HG03442 (cell line): ENCODE measurements at regions not wholly inside any gene's neighbourhood (a gene's known extent, or its start where the extent isn't known, plus 50 kb on each side); places are given as distances from the start of the nearest gene placed in this dataset.

ENCODE experiments used
- ATAC-seq: cut with Tn5 transposase; IDR thresholded peaks from one replicate; pipeline ENCODE4 v1.9.1; 2021; ENCODE audit warnings: mild to moderate bottlenecking, moderate library complexity; ENCODE audit not compliant: unreplicated experiment

GRCh38 chr7:25994433-25994994 is 157.5 kb upstream of the NFE2L3 start:
- no peak for ATAC-seq

- no peak for ATAC-seq
These were observed 156.8 kb upstream of the NFE2L3 start for GRCh38 chr7:25995216-25995615.

- no peak for ATAC-seq
These were observed 156.0 kb upstream of the NFE2L3 start for GRCh38 chr7:25996006-25996408.

GRCh38 chr7:25998499-25998898 is 153.5 kb upstream of the NFE2L3 start:
- ATAC-seq: no peak

- ATAC-seq: no peak
These were observed 151.2 kb upstream of the NFE2L3 start for GRCh38 chr7:26000841-26001240.

- no peak for ATAC-seq
These were observed 150.2 kb upstream of the NFE2L3 start for GRCh38 chr7:26001662-26002244.

GRCh38 chr7:26005683-26006410 is 146.2 kb upstream of the NFE2L3 start:
- ATAC-seq: no peak

- no peak for ATAC-seq
These were observed 145.6 kb upstream of the NFE2L3 start for GRCh38 chr7:26006426-26006825.

- ATAC-seq: no peak
These were observed 144.5 kb upstream of the NFE2L3 start for GRCh38 chr7:26007510-26007909.

- no peak for ATAC-seq
These were observed 143.6 kb upstream of the NFE2L3 start for GRCh38 chr7:26008428-26008827.

- no peak for ATAC-seq
These were observed 140.8 kb upstream of the NFE2L3 start for GRCh38 chr7:26011039-26011696.

GRCh38 chr7:26013551-26014083 is 138.4 kb upstream of the NFE2L3 start:
- ATAC-seq: peak; percentile 42

- ATAC-seq: no peak
These were observed 129.0 kb upstream of the NFE2L3 start for GRCh38 chr7:26022982-26023381.

- ATAC-seq: no peak
These were observed 122.1 kb upstream of the NFE2L3 start for GRCh38 chr7:26029911-26030310.

- no peak for ATAC-seq
These were observed 117.6 kb upstream of the NFE2L3 start for GRCh38 chr7:26034391-26034790.

GRCh38 chr7:26035552-26035951 is 116.4 kb upstream of the NFE2L3 start:
- no peak for ATAC-seq

GRCh38 chr7:26036092-26036491 is 115.9 kb upstream of the NFE2L3 start:
- no peak for ATAC-seq

- no peak for ATAC-seq
These were observed 113.6 kb upstream of the NFE2L3 start for GRCh38 chr7:26038201-26038990.

GRCh38 chr7:26040085-26040484 is 111.9 kb upstream of the NFE2L3 start:
- no peak for ATAC-seq

- no peak for ATAC-seq
These were observed 109.8 kb upstream of the NFE2L3 start for GRCh38 chr7:26042237-26042636.

GRCh38 chr7:26043801-26044200 is 108.2 kb upstream of the NFE2L3 start:
- no peak for ATAC-seq
